ENCODE measurements at regions not wholly inside any gene's neighbourhood (a gene's known extent, or its start where the extent isn't known, plus 50 kb on each side); places are given as distances from the start of the nearest gene placed in this dataset.

DNA sequence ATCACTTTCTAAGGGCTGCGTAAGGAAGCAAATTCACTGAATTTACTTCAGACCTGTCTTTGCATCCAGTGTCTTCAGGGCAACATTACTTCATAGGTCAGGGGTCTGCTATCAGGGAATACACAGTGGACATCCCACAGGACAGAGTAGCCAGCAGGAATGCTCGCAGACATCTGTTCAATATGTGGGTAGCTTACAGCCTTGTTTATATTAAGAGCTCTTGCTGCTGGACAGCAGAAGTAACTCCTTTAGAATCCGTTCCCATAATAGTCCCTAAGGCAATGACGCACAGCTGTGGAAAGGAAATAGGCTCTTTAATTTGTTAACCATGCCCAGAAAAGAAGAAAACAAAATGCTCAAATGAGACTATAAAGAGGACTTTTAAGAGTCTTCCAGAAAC, 198.7 kb downstream of the MOXD1 start:
- H3K4me3 ChIP-seq = no peak overlapping the region

DNA sequence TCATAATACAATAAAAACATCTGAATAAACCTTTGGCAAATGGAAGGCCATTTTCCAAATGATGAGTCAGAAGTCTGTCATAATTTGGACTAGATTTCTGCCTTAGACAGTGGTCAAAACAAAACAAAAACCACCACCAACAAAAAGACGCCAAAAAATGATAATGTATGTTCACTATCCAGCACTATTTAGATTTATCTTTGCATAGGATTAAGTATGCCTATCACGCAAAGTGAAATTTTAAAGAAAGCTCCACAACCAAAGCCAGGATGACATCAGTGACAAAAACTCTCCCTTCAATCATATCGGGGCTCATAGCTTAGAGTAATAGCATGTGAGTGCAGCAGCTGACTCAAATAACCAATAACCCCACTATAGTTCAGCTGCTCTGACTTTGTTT, 201.9 kb downstream of the MOXD1 start:
- Histone ChIP-seq H3K27ac (peak overlapping the region in 1 of 2 donors; percentile 24), H3K4me1 (peaks cover 0 to 9% (median 0%) of the 10 kb centered on the region in 4 donors)
- no peak for TF ChIP-seq CTCF (IDR thresholded peaks at IDR 0.05)

More for the DNA sequence above, 198.7 kb downstream of the MOXD1 start:
- Histone ChIP-seq H3K27me3 (no peaks in the 10 kb centered on the region), H3K4me1 (peaks cover 0 to 9% (median 0%) of the 10 kb centered on the region in 4 donors), H3K27ac (peak overlapping the region; percentile 34 to 41), H3K36me3 (no peaks in the 10 kb centered on the region), H3K9me3 (no peaks in the 10 kb centered on the region)
- DNase-seq = no peak
- intact Hi-C loops (cut with DNase I; ENCODE audit: low total_unique reads) = no loop called here
- TF ChIP-seq CTCF (IDR thresholded peaks at IDR 0.05) = no peak

GRCh38 chr6:132198896-132199295, 202.4 kb downstream of the MOXD1 start:
- Histone ChIP-seq H3K36me3 (no peaks in the 10 kb centered on the region), H3K4me1 (peaks cover 0 to 9% (median 0%) of the 10 kb centered on the region in 4 donors), H3K27ac (peak overlapping the region in 1 of 2 donors; percentile 24), H3K9me3 (no peaks in the 10 kb centered on the region), H3K27me3 (no peaks in the 10 kb centered on the region), H3K4me3 (no peak overlapping the region)
- intact Hi-C loops (cut with DNase I; ENCODE audit: low total_unique reads) = no loop called here
- TF ChIP-seq CTCF (IDR thresholded peaks at IDR 0.05) = no peak
- DNase-seq = no peak

More for the DNA sequence above, 201.9 kb downstream of the MOXD1 start:
- Histone ChIP-seq H3K36me3 (no peaks in the 10 kb centered on the region), H3K9me3 (no peaks in the 10 kb centered on the region), H3K27me3 (no peaks in the 10 kb centered on the region), H3K4me3 (no peak overlapping the region)
- DNase-seq = no peak
- intact Hi-C loops (cut with DNase I; ENCODE audit: low total_unique reads) = no loop called here

DNA sequence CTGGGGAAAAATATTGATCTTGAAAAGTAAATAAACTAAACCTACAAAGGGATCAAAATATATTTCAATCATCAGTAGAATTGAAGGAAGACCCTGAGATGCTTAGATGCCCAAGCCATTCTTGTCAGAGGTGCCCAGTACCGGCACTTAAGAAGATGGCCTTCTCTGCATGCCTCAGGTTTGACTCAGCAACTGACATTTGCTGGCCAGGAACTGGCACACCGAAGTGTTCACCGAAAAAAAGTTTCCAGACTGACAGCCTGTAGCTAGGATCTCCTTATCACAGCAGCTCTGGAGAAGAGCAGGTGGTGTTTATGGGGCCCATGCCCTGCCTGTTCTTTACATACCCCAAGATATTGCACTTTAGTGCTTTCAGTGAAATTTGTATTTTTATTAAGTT, 203.2 kb downstream of the MOXD1 start:
- no peak overlapping the region for H3K27ac ChIP-seq
- TF ChIP-seq CTCF (IDR thresholded peaks at IDR 0.05) = no peak

GRCh38 chr6:132194529-132194928, 206.7 kb downstream of the MOXD1 start:
- no peak for TF ChIP-seq CTCF (IDR thresholded peaks at IDR 0.05)
- H3K36me3 ChIP-seq = no peaks in the 10 kb centered on the region
- H3K27ac ChIP-seq = no peak overlapping the region
- H3K27me3 ChIP-seq = no peaks in the 10 kb centered on the region
- H3K4me3 ChIP-seq = no peak overlapping the region
- H3K4me1 ChIP-seq = peaks cover 0 to 29% (median 2%) of the 10 kb centered on the region in 4 donors
- intact Hi-C loops (cut with DNase I; ENCODE audit: low total_unique reads) = no loop called here
- H3K9me3 ChIP-seq = no peaks in the 10 kb centered on the region
- no peak for DNase-seq

More for the DNA sequence above, 203.2 kb downstream of the MOXD1 start:
- intact Hi-C loops (cut with DNase I; ENCODE audit: low total_unique reads) = no loop called here
- Histone ChIP-seq H3K36me3 (no peaks in the 10 kb centered on the region), H3K27me3 (no peaks in the 10 kb centered on the region), H3K4me3 (no peak overlapping the region), H3K4me1 (peaks cover 0 to 9% (median 0%) of the 10 kb centered on the region in 4 donors), H3K9me3 (no peaks in the 10 kb centered on the region)
- DNase-seq = no peak

- intact Hi-C loops (cut with DNase I; ENCODE audit: low total_unique reads) = no loop called here
- no peak for DNase-seq
- no peak overlapping the region for H3K4me3 ChIP-seq
Measured at GRCh38 chr6:132192631-132193030, 208.6 kb downstream of the MOXD1 start.

More at GRCh38 chr6:132192631-132193030, 208.6 kb downstream of the MOXD1 start:
- H3K4me1 ChIP-seq = peaks cover 0 to 29% (median 4%) of the 10 kb centered on the region in 4 donors
- no peaks in the 10 kb centered on the region for H3K27me3 ChIP-seq
- H3K27ac ChIP-seq = no peak overlapping the region
- no peaks in the 10 kb centered on the region for H3K9me3 ChIP-seq
- no peaks in the 10 kb centered on the region for H3K36me3 ChIP-seq
- no peak for TF ChIP-seq CTCF (IDR thresholded peaks at IDR 0.05)

Measured in tibial artery (tissue), 4 donors.